H1 (cell line): ENCODE measurements at regions not wholly inside any gene's neighbourhood (a gene's known extent, or its start where the extent isn't known, plus 50 kb on each side); places are given as distances from the start of the nearest gene placed in this dataset.

Source experiments
- ASH2L ChIP-seq: fragments of 200-600, 300-600 bp; sonication (generic); IDR thresholded peaks from one replicate; pipeline ENCODE4 v1.7.1; 2017; ENCODE audit warnings: low read length
- HDAC6 ChIP-seq: IDR thresholded peaks from one replicate; pipeline ENCODE4 v1.7.1; 2012; ENCODE audit warnings: low read depth, mild to moderate bottlenecking, inconsistent platforms, low read length, moderate library complexity

DNA sequence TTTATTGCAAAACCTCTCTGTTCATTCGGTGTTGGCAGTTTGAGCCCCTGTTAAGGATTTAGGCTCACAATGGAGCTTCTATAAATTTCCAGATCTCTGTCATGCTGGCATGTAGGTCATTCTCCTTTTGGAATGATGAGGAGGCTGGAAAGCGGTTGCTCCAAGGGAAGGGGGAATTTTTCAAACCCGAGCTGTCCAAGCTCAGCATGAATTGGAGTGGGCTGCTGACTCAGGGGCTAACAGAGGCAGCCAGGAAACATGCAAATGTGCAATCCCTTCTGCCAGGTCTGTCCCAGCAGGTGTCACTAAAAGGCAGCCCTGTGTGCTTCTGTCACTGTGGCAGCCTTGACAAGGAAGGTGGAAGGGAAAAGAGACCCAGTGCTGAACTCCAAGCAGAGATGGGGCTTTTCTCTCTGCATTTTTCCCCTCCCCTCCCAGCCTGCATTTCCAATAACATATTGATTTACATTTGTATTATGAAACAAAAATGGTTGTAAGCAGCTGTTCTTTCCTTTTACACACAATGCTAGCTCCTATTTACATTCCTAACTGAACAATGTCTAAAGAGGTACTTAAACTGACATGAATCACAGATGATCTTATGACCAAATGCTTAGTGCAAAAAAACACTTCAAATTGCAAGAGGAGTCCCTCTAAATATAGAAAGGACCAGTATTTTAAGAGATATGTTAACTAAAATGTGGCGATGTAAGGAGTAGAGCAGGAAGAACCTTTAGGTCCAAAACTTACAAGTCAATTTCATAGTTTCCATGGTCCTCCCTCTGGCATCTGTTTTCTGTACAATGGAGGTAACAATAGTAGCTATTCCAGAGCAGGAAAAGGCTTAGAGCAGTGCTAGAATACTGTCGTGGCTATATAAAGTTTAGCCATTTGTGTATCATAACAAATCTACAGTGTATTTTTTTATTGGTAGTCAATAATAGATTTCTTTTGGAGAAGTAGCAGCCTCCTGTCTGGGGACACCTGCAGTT is 84.5 kb upstream of the ATP10A start (continued):
- no peak for TF ChIP-seq ASH2L
- no peak for TF ChIP-seq HDAC6
